Right lobe of liver (tissue), 6 donors: ENCODE measurements at regions not wholly inside any gene's neighbourhood (a gene's known extent, or its start where the extent isn't known, plus 50 kb on each side); places are given as distances from the start of the nearest gene placed in this dataset.
A peak's percentile ranks its signal among the peaks of the same experiment; 100 is the strongest.

Experiments used
- ATAC-seq, 4 donors: fragments of 200-7000 bp; cut with Tn5 transposase; one replicate each; pipeline ENCODE4 v1.9.1; 2020; ENCODE audit warnings: mild to moderate bottlenecking in 4 of 4, moderate library complexity in 4 of 4
- DNase-seq, 3 donors: peaks; one replicate each; pipeline ENCODE4 v3.0.0-alpha.2; 2020
- H3K27ac ChIP-seq, 3 donors: fragments of 200-600 bp; one replicate each; pipeline ENCODE4 v1.8.0; 2022
- H3K27me3 ChIP-seq, 2 donors: fragments of 200-600 bp; one replicate each; pipeline ENCODE4 v1.8.0; 2022
- H3K36me3 ChIP-seq, 4 donors: fragments of 200-600 bp; sonication (generic) in 1 of 4; one replicate each; pipeline versions ENCODE4 v1.5.1 to v1.8.0; 2017 to 2022; ENCODE audit warnings: control low read depth in 1 of 4
- H3K4me1 ChIP-seq, 4 donors: fragments of 200-600 bp; sonication (generic) in 1 of 4; one replicate each; pipeline versions ENCODE4 v1.5.1 to v1.8.0; 2017 to 2022; ENCODE audit warnings: control low read depth in 1 of 4
- H3K4me3 ChIP-seq, 3 donors: fragments of 200-600 bp; one replicate each; pipeline ENCODE4 v1.8.0; 2022
- H3K9me3 ChIP-seq, 4 donors: fragments of 200-600 bp; sonication (generic) in 1 of 4; one replicate each; pipeline versions ENCODE4 v1.5.1 to v1.8.0; 2017 to 2022; ENCODE audit warnings: control low read depth in 1 of 4
- POLR2A ChIP-seq: fragments of 450-650 bp; IDR thresholded peaks from one replicate; pipeline ENCODE4 v1.6.1; 2017; ENCODE audit warnings: antibody characterized with exemption, mild to moderate bottlenecking
- WGBS: methylation state at CpG from one replicate; pipeline ENCODE4 v1.1.6; 2018; ENCODE audit warnings: low coverage, low lambda C conversion rate; ENCODE audit not compliant: insufficient coverage; ENCODE audit errors: missing lambda C conversion rate; 5-methylcytosine and 5-hydroxymethylcytosine counted together
- intact Hi-C, 2 donors: fragments of 100-400 bp; cut with DNase I; formaldehyde crosslinking; loops; one replicate each; pipeline versions ENCODE4 v1.11.2 to v1.14.1; 2022
- TF ChIP-seq, protein P1 (sequence below), 4 donors: fragments of 200-600 bp in 3 of 4; fragments of 450-650 bp in 1 of 4; IDR thresholded peaks; one replicate each; pipeline versions ENCODE4 v1.5.1 to v1.8.0; 2016 to 2022; ENCODE audit warnings: antibody characterized with exemption in 4 of 4, mild to moderate bottlenecking in 2 of 4
- donor health status: DM: no; HTN: yes; CAD: no.
- donor health status: DM: no; HTN: no; CAD: no.
- donor health status: DM: no; HTN: no; CAD: no.
- donor health status: DM: no; HTN: yes; CAD: no.
- donor health status: DM: no; HTN: yes; CAD: no.

DNA sequence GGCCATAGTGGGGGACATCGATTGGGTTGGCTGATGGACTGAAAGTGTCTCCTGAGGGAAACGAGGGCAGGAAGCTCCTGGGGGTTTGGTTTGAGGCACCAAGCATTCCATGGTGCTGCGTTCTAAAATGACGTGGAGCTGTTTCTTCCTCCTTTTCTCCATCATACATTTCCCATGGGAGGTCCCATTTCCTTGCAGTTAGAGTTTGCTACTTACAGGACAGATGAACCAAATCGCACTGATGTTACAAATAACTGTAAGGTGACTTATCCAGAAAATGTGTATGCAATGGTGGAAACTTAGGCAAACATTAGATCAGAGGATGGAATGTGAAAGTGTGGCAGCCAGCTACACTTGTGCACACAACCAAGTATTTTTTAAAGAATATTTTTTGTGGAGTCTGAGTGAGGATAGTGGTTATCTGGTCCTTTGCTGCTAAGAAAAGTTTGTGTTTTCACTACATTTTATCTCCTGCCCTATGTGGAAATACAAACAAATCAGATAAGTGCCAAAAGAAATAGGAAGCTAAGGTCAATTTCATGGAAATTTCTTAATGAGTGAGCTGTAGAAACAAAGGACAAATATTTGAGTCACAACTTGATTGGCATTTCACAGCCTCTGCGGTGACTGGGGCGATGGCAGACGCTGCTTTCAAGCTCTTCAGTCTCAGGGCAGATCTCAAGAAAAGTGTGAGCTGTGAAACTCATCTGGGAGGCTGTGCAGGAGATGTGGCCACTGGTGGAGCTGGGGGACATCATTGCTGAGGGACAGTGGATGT lies 256.2 kb downstream of the TSN start:
- WGBS, result 38% methylated on average over 8 of the region's 8 CpGs
- DNase-seq (no peak), ATAC-seq (no peak)
- H3K36me3 ChIP-seq, result no peaks in the 10 kb centered on the region
- intact Hi-C loops, result no loop called here
- no peak overlapping the region for H3K4me3 ChIP-seq
- H3K4me1 ChIP-seq, result no peaks in the 10 kb centered on the region
- H3K9me3 ChIP-seq, result no peaks in the 10 kb centered on the region
- H3K27ac ChIP-seq, result no peak overlapping the region
- H3K27me3 ChIP-seq, result no peaks in the 10 kb centered on the region
- TF ChIP-seq, protein P1, sequence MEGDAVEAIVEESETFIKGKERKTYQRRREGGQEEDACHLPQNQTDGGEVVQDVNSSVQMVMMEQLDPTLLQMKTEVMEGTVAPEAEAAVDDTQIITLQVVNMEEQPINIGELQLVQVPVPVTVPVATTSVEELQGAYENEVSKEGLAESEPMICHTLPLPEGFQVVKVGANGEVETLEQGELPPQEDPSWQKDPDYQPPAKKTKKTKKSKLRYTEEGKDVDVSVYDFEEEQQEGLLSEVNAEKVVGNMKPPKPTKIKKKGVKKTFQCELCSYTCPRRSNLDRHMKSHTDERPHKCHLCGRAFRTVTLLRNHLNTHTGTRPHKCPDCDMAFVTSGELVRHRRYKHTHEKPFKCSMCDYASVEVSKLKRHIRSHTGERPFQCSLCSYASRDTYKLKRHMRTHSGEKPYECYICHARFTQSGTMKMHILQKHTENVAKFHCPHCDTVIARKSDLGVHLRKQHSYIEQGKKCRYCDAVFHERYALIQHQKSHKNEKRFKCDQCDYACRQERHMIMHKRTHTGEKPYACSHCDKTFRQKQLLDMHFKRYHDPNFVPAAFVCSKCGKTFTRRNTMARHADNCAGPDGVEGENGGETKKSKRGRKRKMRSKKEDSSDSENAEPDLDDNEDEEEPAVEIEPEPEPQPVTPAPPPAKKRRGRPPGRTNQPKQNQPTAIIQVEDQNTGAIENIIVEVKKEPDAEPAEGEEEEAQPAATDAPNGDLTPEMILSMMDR (IDR thresholded peaks at IDR 0.05), result no peak
- TF ChIP-seq POLR2A, result no peak

DNA sequence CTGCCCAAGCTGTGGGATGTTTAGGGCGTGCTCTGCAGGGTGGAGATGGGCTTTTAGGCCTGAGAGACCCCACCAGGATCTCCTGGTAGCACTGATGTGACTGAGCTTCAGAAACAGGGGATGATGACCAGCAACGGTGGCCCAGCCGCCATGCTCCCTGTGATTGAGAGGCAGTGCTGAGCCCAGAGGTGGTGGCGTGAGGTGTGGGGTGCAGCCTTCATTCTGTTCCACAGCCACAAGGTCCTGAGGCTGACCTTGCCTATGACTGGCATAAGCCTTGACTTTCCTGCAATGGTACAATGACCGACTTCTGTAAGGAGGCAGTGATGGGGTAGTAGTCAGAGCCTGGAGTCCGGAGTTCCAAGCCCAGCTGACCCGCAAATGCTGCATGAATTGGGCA lies 263.3 kb downstream of the TSN start:
- no peak for ATAC-seq
- Histone ChIP-seq H3K4me3 (no peak overlapping the region), H3K9me3 (no peaks in the 10 kb centered on the region), H3K36me3 (no peaks in the 10 kb centered on the region), H3K27me3 (no peaks in the 10 kb centered on the region), H3K27ac (no peak overlapping the region), H3K4me1 (no peaks in the 10 kb centered on the region)
- 100% methylated on average over 1 of the region's 7 CpGs for WGBS
- TF ChIP-seq, protein P1 (IDR thresholded peaks at IDR 0.05), result no peak
- no peak for TF ChIP-seq POLR2A
- intact Hi-C loops, result no loop called here
- no peak for DNase-seq

GRCh38 chr2:122019724-122020123 lies 264.3 kb downstream of the TSN start:
- ATAC-seq (peak in 3 of 4 donors; percentile 35 to 79 (median 36)), DNase-seq (no peak)
- 10% methylated on average over 7 of the region's 7 CpGs for WGBS
- no peak overlapping the region for H3K4me3 ChIP-seq
- no peaks in the 10 kb centered on the region for H3K9me3 ChIP-seq
- H3K27me3 ChIP-seq, result no peaks in the 10 kb centered on the region
- H3K4me1 ChIP-seq, result no peaks in the 10 kb centered on the region
- H3K36me3 ChIP-seq, result no peaks in the 10 kb centered on the region
- H3K27ac ChIP-seq, result no peak overlapping the region
- TF ChIP-seq, protein P1 (IDR thresholded peaks at IDR 0.05), result no peak
- no peak for TF ChIP-seq POLR2A
- intact Hi-C loops, result no loop called here

GRCh38 chr2:122020377-122020776 lies 264.9 kb downstream of the TSN start:
- ATAC-seq, result no peak

More at GRCh38 chr2:122020377-122020776, 264.9 kb downstream of the TSN start:
- Histone ChIP-seq H3K27ac (no peak overlapping the region), H3K4me3 (no peak overlapping the region), H3K9me3 (no peaks in the 10 kb centered on the region), H3K27me3 (no peaks in the 10 kb centered on the region), H3K36me3 (no peaks in the 10 kb centered on the region), H3K4me1 (no peaks in the 10 kb centered on the region)
- no peak for DNase-seq
- TF ChIP-seq POLR2A, result no peak
- TF ChIP-seq, protein P1 (IDR thresholded peaks at IDR 0.05), result no peak
- intact Hi-C loops, result no loop called here
- 53% methylated on average over 5 of the region's 5 CpGs for WGBS
